ENCODE measurements at regions not wholly inside any gene's neighbourhood (a gene's known extent, or its start where the extent isn't known, plus 50 kb on each side); places are given as distances from the start of the nearest gene placed in this dataset.

- H3K4me3 ChIP-seq (ENCODE audit: low read depth, low read length), result no peak overlapping the region
- no peak for TF ChIP-seq CTCF (IDR thresholded peaks at IDR 0.05; ENCODE audit: low read depth, low read length, missing control alignments)
- DNase-seq (ENCODE audit: low read depth), result no peak
Measured at GRCh38 chr4:188262464-188262863, 123.2 kb downstream of the TRIML1 start.

- DNase-seq (ENCODE audit: low read depth), result no peak
- no peak overlapping the region for H3K4me3 ChIP-seq (ENCODE audit: low read depth, low read length)
- TF ChIP-seq CTCF (IDR thresholded peaks at IDR 0.05; ENCODE audit: low read depth, low read length, missing control alignments), result no peak
Measured at GRCh38 chr4:188263321-188263720, 124.1 kb downstream of the TRIML1 start.

GRCh38 chr4:188266386-188266785, 127.1 kb downstream of the TRIML1 start:
- DNase-seq (ENCODE audit: low read depth), result no peak
- H3K4me3 ChIP-seq (ENCODE audit: low read depth, low read length), result no peak overlapping the region
- no peak for TF ChIP-seq CTCF (IDR thresholded peaks at IDR 0.05; ENCODE audit: low read depth, low read length, missing control alignments)

GRCh38 chr4:188268131-188268908, 129.1 kb downstream of the TRIML1 start:
- H3K4me3 ChIP-seq (ENCODE audit: low read depth, low read length), result no peak overlapping the region
- no peak for DNase-seq (ENCODE audit: low read depth)
- no peak for TF ChIP-seq CTCF (IDR thresholded peaks at IDR 0.05; ENCODE audit: low read depth, low read length, missing control alignments)

GRCh38 chr4:188270273-188271069, 131.2 kb downstream of the TRIML1 start:
- no peak overlapping the region for H3K4me3 ChIP-seq (ENCODE audit: low read depth, low read length)
- no peak for TF ChIP-seq CTCF (IDR thresholded peaks at IDR 0.05; ENCODE audit: low read depth, low read length, missing control alignments)
- DNase-seq (ENCODE audit: low read depth), result no peak

DNA sequence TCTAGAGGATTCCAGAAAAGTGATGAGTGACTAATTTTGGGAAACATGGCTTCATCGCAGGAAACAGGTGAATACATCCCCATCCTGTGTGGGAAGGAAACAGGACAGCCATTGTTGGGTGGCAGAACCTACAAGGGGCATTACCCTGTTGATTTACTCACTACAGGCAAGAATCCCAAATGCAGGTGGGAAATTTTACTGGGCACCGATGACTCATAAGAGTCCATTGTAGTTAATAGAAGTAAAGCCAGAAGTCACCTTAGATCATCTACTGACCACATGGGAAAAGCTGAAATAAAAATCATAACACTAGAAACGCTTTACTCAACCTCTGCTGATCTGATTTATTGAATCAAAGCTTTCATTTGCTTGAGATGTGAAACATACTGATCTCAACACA, 136.4 kb downstream of the TRIML1 start:
- DNase-seq (ENCODE audit: low read depth), result no peak
- TF ChIP-seq CTCF (IDR thresholded peaks at IDR 0.05; ENCODE audit: low read depth, low read length, missing control alignments), result no peak
- H3K4me3 ChIP-seq (ENCODE audit: low read depth, low read length), result no peak overlapping the region

Data from GM12864 (cell line).